Liver (tissue), 3 donors: ENCODE measurements at regions not wholly inside any gene's neighbourhood (a gene's known extent, or its start where the extent isn't known, plus 50 kb on each side); places are given as distances from the start of the nearest gene placed in this dataset.

Source experiments
- EGR1 ChIP-seq, 2 donors: IDR thresholded peaks; 2 replicates each; pipeline ENCODE4 v1.6.1; 2016 to 2018; ENCODE audit warnings: antibody characterized with exemption in 2 of 2, low read depth in 2 of 2
- FOXA1 ChIP-seq: IDR thresholded peaks from 2 replicates; pipeline ENCODE4 v1.6.1; 2016; ENCODE audit warnings: antibody characterized with exemption
- GABPA ChIP-seq, 2 donors: IDR thresholded peaks in 1 of 2; conservative IDR thresholded peaks in 1 of 2; 2 replicates each; pipeline ENCODE4 v1.6.1; 2016; ENCODE audit warnings: antibody characterized with exemption in 2 of 2, mild to moderate bottlenecking in 1 of 2, moderate library complexity in 1 of 2
- NR2F2 ChIP-seq: IDR thresholded peaks from 2 replicates; pipeline ENCODE4 v1.6.1; 2016; ENCODE audit warnings: antibody characterized with exemption
- RAD21 ChIP-seq, 2 donors: IDR thresholded peaks; 2 replicates each; pipeline ENCODE4 v1.6.1; 2016; ENCODE audit warnings: antibody characterized with exemption in 2 of 2, mild to moderate bottlenecking in 2 of 2
- SP1 ChIP-seq: IDR thresholded peaks from 2 replicates; pipeline ENCODE4 v1.6.1; 2018; ENCODE audit warnings: antibody characterized with exemption, mild to moderate bottlenecking
- TAF1 ChIP-seq: conservative IDR thresholded peaks from 2 replicates; pipeline ENCODE4 v1.6.1; 2016; ENCODE audit warnings: antibody characterized with exemption, mild to moderate bottlenecking
- YY1 ChIP-seq: IDR thresholded peaks from 2 replicates; pipeline ENCODE4 v1.6.1; 2016; ENCODE audit warnings: antibody characterized with exemption, mild to moderate bottlenecking
- TF ChIP-seq, protein P1 (sequence below): fragments of 150-350 bp; IDR thresholded peaks from 2 replicates; pipeline ENCODE4 v1.5.1; 2017; ENCODE audit warnings: improper control_type of control experiment, low read depth, low read length; ENCODE audit not compliant: missing input control
- TF ChIP-seq, protein P2 (sequence below): IDR thresholded peaks from 2 replicates; pipeline ENCODE4 v1.6.1; 2016; ENCODE audit warnings: antibody characterized with exemption, mild to moderate bottlenecking
- TF ChIP-seq, protein P3 (sequence below): IDR thresholded peaks from 2 replicates; pipeline ENCODE4 v1.6.1; 2016; ENCODE audit warnings: antibody characterized with exemption
- donor health status: healthy.
- donor health status: healthy.

DNA sequence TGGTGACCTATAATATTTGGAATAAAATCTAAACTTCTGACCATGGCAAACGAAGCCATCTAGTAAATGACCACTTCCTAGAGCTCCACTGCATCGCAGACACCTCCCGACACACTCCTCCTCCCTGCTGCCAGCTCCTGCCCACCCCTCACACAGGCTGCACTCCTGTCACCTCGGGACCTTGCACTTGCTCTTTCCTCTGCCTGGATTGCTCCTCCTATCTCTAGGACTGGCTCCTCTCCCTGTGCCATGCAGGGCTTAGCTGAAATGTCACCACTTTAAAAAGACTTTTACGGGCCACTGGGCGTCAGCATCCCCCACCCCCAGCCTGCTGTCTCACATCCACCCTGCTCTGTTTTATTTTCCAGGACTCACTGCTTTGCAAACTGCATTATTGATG is 87.6 kb upstream of the MC3R start:
- TF ChIP-seq, protein P1, sequence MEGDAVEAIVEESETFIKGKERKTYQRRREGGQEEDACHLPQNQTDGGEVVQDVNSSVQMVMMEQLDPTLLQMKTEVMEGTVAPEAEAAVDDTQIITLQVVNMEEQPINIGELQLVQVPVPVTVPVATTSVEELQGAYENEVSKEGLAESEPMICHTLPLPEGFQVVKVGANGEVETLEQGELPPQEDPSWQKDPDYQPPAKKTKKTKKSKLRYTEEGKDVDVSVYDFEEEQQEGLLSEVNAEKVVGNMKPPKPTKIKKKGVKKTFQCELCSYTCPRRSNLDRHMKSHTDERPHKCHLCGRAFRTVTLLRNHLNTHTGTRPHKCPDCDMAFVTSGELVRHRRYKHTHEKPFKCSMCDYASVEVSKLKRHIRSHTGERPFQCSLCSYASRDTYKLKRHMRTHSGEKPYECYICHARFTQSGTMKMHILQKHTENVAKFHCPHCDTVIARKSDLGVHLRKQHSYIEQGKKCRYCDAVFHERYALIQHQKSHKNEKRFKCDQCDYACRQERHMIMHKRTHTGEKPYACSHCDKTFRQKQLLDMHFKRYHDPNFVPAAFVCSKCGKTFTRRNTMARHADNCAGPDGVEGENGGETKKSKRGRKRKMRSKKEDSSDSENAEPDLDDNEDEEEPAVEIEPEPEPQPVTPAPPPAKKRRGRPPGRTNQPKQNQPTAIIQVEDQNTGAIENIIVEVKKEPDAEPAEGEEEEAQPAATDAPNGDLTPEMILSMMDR: no peak
- TF ChIP-seq YY1: no peak
- TF ChIP-seq, protein P2, sequence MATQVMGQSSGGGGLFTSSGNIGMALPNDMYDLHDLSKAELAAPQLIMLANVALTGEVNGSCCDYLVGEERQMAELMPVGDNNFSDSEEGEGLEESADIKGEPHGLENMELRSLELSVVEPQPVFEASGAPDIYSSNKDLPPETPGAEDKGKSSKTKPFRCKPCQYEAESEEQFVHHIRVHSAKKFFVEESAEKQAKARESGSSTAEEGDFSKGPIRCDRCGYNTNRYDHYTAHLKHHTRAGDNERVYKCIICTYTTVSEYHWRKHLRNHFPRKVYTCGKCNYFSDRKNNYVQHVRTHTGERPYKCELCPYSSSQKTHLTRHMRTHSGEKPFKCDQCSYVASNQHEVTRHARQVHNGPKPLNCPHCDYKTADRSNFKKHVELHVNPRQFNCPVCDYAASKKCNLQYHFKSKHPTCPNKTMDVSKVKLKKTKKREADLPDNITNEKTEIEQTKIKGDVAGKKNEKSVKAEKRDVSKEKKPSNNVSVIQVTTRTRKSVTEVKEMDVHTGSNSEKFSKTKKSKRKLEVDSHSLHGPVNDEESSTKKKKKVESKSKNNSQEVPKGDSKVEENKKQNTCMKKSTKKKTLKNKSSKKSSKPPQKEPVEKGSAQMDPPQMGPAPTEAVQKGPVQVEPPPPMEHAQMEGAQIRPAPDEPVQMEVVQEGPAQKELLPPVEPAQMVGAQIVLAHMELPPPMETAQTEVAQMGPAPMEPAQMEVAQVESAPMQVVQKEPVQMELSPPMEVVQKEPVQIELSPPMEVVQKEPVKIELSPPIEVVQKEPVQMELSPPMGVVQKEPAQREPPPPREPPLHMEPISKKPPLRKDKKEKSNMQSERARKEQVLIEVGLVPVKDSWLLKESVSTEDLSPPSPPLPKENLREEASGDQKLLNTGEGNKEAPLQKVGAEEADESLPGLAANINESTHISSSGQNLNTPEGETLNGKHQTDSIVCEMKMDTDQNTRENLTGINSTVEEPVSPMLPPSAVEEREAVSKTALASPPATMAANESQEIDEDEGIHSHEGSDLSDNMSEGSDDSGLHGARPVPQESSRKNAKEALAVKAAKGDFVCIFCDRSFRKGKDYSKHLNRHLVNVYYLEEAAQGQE: no peak
- no peak for TF ChIP-seq RAD21 (IDR thresholded peaks at IDR 0.05)
- TF ChIP-seq TAF1: no peak
- TF ChIP-seq, protein P3, sequence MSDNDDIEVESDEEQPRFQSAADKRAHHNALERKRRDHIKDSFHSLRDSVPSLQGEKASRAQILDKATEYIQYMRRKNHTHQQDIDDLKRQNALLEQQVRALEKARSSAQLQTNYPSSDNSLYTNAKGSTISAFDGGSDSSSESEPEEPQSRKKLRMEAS: no peak
- no peak for TF ChIP-seq EGR1 (IDR thresholded peaks at IDR 0.05; ENCODE audit: low read depth in 2 of 2)
- no peak for TF ChIP-seq GABPA (IDR thresholded peaks at IDR 0.05 in 1 of 2, conservative IDR thresholded peaks at IDR 0.05 in 1 of 2)
- no peak for TF ChIP-seq SP1
- TF ChIP-seq NR2F2: no peak
- no peak for TF ChIP-seq FOXA1
